Immature natural killer cell (primary cell): ENCODE measurements at regions not wholly inside any gene's neighbourhood (a gene's known extent, or its start where the extent isn't known, plus 50 kb on each side); places are given as distances from the start of the nearest gene placed in this dataset.

ENCODE experiments used
- DNase-seq, 3 donors: peaks; one replicate each; pipeline ENCODE4 v3.0.0; 2022; ENCODE audit warnings: mixed read lengths in 1 of 3
- H3K27ac Mint-ChIP-seq, 6 donors: one replicate each; pipeline ENCODE4 v1.8.0; 2020; ENCODE audit warnings: mixed read lengths in 6 of 6, mild to moderate bottlenecking in 5 of 6, inconsistent platforms in 4 of 6, moderate library complexity in 3 of 6
- H3K27me3 Mint-ChIP-seq, 3 donors: one replicate each; pipeline ENCODE4 v1.8.0; 2020 to 2021; ENCODE audit warnings: low read depth in 3 of 3, mild to moderate bottlenecking in 3 of 3, mixed read lengths in 3 of 3, moderate library complexity in 3 of 3, inconsistent platforms in 1 of 3
- H3K36me3 Mint-ChIP-seq, 3 donors: one replicate each; pipeline ENCODE4 v1.8.0; 2020; ENCODE audit warnings: mixed read lengths in 3 of 3, inconsistent platforms in 2 of 3, mild to moderate bottlenecking in 2 of 3
- H3K4me1 Mint-ChIP-seq, 2 donors: one replicate each; pipeline ENCODE4 v1.8.0; 2020; ENCODE audit warnings: inconsistent platforms in 2 of 2, mild to moderate bottlenecking in 2 of 2, mixed read lengths in 2 of 2, moderate library complexity in 1 of 2
- H3K4me3 Mint-ChIP-seq, 5 donors: one replicate each; pipeline ENCODE4 v1.8.0; 2020; ENCODE audit warnings: mild to moderate bottlenecking in 5 of 5, mixed read lengths in 5 of 5, inconsistent platforms in 3 of 5, moderate library complexity in 3 of 5
- H3K9me3 Mint-ChIP-seq, 6 donors: one replicate each; pipeline ENCODE4 v1.8.0; 2020; ENCODE audit warnings: mild to moderate bottlenecking in 6 of 6, mixed read lengths in 6 of 6, inconsistent platforms in 4 of 6, moderate library complexity in 3 of 6

GRCh38 chr6:167493976-167494697 lies 169.3 kb downstream of the TTLL2 start:
- Mint-ChIP-seq H3K27ac (no peak overlapping the region), H3K27me3 (peaks cover 2 to 5% (median 4%) of the 10 kb centered on the region in 3 donors), H3K4me1 (no peaks in the 10 kb centered on the region), H3K9me3 (no peaks in the 10 kb centered on the region), H3K36me3 (no peaks in the 10 kb centered on the region), H3K4me3 (no peak overlapping the region)
- no peak for DNase-seq

- Mint-ChIP-seq H3K36me3 (no peaks in the 10 kb centered on the region), H3K9me3 (no peaks in the 10 kb centered on the region), H3K27ac (no peak overlapping the region), H3K4me3 (no peak overlapping the region), H3K4me1 (no peaks in the 10 kb centered on the region), H3K27me3 (peaks cover 2 to 5% (median 4%) of the 10 kb centered on the region in 3 donors)
- no peak for DNase-seq
These were observed 170.0 kb downstream of the TTLL2 start for GRCh38 chr6:167494698-167495435.

GRCh38 chr6:167495506-167496401 lies 170.9 kb downstream of the TTLL2 start:
- no peak overlapping the region for H3K4me3 Mint-ChIP-seq
- peaks cover 2 to 5% (median 4%) of the 10 kb centered on the region in 3 donors for H3K27me3 Mint-ChIP-seq

GRCh38 chr6:167496707-167497106 lies 171.8 kb downstream of the TTLL2 start:
- Mint-ChIP-seq H3K27me3 (peaks cover 2 to 5% (median 4%) of the 10 kb centered on the region in 3 donors), H3K36me3 (no peaks in the 10 kb centered on the region), H3K27ac (no peak overlapping the region), H3K4me3 (no peak overlapping the region), H3K4me1 (no peaks in the 10 kb centered on the region), H3K9me3 (no peaks in the 10 kb centered on the region)
- DNase-seq: no peak

More at GRCh38 chr6:167495506-167496401, 170.9 kb downstream of the TTLL2 start:
- H3K4me1 Mint-ChIP-seq: no peaks in the 10 kb centered on the region
- H3K36me3 Mint-ChIP-seq: no peaks in the 10 kb centered on the region
- H3K9me3 Mint-ChIP-seq: no peaks in the 10 kb centered on the region
- H3K27ac Mint-ChIP-seq: no peak overlapping the region
- no peak for DNase-seq

- no peaks in the 10 kb centered on the region for H3K4me1 Mint-ChIP-seq
- H3K36me3 Mint-ChIP-seq: no peaks in the 10 kb centered on the region
- peaks cover 2 to 5% (median 4%) of the 10 kb centered on the region in 3 donors for H3K27me3 Mint-ChIP-seq
- H3K4me3 Mint-ChIP-seq: no peak overlapping the region
- DNase-seq: no peak
- no peaks in the 10 kb centered on the region for H3K9me3 Mint-ChIP-seq
- no peak overlapping the region for H3K27ac Mint-ChIP-seq
These were observed 172.7 kb downstream of the TTLL2 start for GRCh38 chr6:167497428-167498056.

- DNase-seq: no peak
- Mint-ChIP-seq H3K4me3 (no peak overlapping the region), H3K27ac (no peak overlapping the region), H3K4me1 (no peaks in the 10 kb centered on the region), H3K36me3 (no peaks in the 10 kb centered on the region), H3K27me3 (peaks cover 0 to 3% (median 0%) of the 10 kb centered on the region in 3 donors), H3K9me3 (peaks cover 0 to 2% (median 0%) of the 10 kb centered on the region in 6 donors)
These were observed 174.3 kb downstream of the TTLL2 start for GRCh38 chr6:167499161-167499660.

GRCh38 chr6:167500961-167501360 lies 176.1 kb downstream of the TTLL2 start:
- Mint-ChIP-seq H3K4me3 (no peak overlapping the region), H3K4me1 (no peaks in the 10 kb centered on the region), H3K27me3 (peaks cover 0 to 3% (median 0%) of the 10 kb centered on the region in 3 donors), H3K9me3 (peaks cover 0 to 2% (median 0%) of the 10 kb centered on the region in 6 donors), H3K36me3 (no peaks in the 10 kb centered on the region), H3K27ac (no peak overlapping the region)
- DNase-seq: no peak

- Mint-ChIP-seq H3K36me3 (no peaks in the 10 kb centered on the region), H3K27ac (no peak overlapping the region), H3K27me3 (peaks cover 0 to 2% (median 0%) of the 10 kb centered on the region in 3 donors), H3K4me3 (no peak overlapping the region), H3K4me1 (no peaks in the 10 kb centered on the region), H3K9me3 (peaks cover 0 to 2% (median 0%) of the 10 kb centered on the region in 6 donors)
- DNase-seq: no peak
These were observed 177.0 kb downstream of the TTLL2 start for GRCh38 chr6:167501831-167502385.

GRCh38 chr6:167502471-167502870 lies 177.6 kb downstream of the TTLL2 start:
- DNase-seq: no peak
- Mint-ChIP-seq H3K27ac (no peak overlapping the region), H3K9me3 (peaks cover 0 to 2% (median 0%) of the 10 kb centered on the region in 6 donors), H3K27me3 (peaks cover 0 to 2% (median 0%) of the 10 kb centered on the region in 3 donors), H3K36me3 (no peaks in the 10 kb centered on the region), H3K4me3 (no peak overlapping the region), H3K4me1 (no peaks in the 10 kb centered on the region)

GRCh38 chr6:167504385-167504961 lies 179.6 kb downstream of the TTLL2 start:
- Mint-ChIP-seq H3K4me1 (no peaks in the 10 kb centered on the region), H3K36me3 (no peaks in the 10 kb centered on the region), H3K27ac (no peak overlapping the region), H3K9me3 (peaks cover 0 to 2% (median 0%) of the 10 kb centered on the region in 6 donors), H3K4me3 (no peak overlapping the region), H3K27me3 (peaks cover 0 to 2% (median 0%) of the 10 kb centered on the region in 3 donors)
- DNase-seq: no peak

- H3K4me3 Mint-ChIP-seq: no peak overlapping the region
- no peak for DNase-seq
- H3K36me3 Mint-ChIP-seq: no peaks in the 10 kb centered on the region
- H3K27ac Mint-ChIP-seq: no peak overlapping the region
- H3K27me3 Mint-ChIP-seq: peaks cover 0 to 2% (median 0%) of the 10 kb centered on the region in 3 donors
- H3K9me3 Mint-ChIP-seq: peaks cover 0 to 2% (median 0%) of the 10 kb centered on the region in 6 donors
- no peaks in the 10 kb centered on the region for H3K4me1 Mint-ChIP-seq
These were observed 180.3 kb downstream of the TTLL2 start for GRCh38 chr6:167505199-167505598.

GRCh38 chr6:167505782-167506181 lies 180.9 kb downstream of the TTLL2 start:
- Mint-ChIP-seq H3K36me3 (no peaks in the 10 kb centered on the region), H3K9me3 (peaks cover 0 to 2% (median 0%) of the 10 kb centered on the region in 6 donors), H3K27me3 (peaks cover 0 to 2% (median 0%) of the 10 kb centered on the region in 3 donors), H3K4me1 (no peaks in the 10 kb centered on the region), H3K4me3 (no peak overlapping the region), H3K27ac (no peak overlapping the region)
- DNase-seq: no peak
